ENCODE measurements at regions not wholly inside any gene's neighbourhood (a gene's known extent, or its start where the extent isn't known, plus 50 kb on each side); places are given as distances from the start of the nearest gene placed in this dataset.
"Not testable (repeated sequence)": the region's sequence is repeated elsewhere in the genome, so short reads cannot be mapped to it uniquely, and the experiment has no call there.

DNA sequence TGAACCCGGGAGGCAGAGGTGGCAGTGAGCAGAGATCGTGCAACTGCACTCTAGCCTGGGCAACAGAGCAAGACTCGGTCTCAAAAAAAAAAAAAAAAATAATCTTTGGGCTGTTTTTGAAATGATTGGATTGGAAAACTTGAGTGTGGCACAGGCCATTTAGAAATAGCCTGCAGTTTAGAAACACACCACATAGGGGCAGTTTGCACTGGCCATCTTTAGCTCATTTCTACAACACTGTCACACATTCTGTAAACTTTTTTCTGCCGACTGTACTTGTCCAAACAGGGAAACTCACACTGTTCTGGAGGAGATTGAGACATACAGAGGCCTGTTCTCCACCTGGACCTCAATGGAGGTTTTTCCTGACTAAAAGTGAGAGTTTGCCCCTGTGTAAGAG lies 546.3 kb downstream of the RPIA start:
- in situ Hi-C loops (cut with HindIII; ENCODE audit: low pct_ligation_motif_present, low sequenced_read_pairs); H3K27ac ChIP-seq; H3K4me3 ChIP-seq (ENCODE audit: low read depth, low read length); H3K36me3 ChIP-seq (replicated peaks); H3K27me3 ChIP-seq (replicated peaks); DNase-seq: not testable (repeated sequence)

DNA sequence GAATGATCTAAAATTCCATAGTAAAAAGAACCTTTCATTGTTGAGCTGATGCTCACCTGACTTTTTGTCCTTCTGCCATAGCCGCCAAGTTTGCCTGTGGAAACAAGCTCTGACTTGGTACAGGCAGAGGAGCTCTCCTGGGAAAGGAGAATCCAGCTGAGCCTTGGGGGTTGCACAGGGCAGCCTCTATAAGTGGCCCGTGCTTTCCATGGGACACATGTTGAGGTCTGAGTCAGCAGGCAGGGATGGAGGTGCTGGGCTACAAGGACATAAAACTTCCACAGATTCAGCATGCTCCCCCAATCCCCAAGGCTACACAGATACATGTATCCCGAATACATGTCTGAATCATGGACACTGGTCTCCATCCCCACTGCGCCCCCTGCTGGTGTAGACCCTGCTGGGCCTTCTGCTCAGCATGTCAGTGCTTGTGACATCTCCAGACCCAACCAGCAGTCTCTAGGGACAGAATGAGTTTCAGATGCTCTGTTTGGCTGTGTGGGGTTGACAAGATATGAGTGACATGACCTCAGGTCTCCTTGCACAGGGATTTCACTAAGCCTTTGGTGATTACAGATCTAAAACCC lies 551.7 kb downstream of the RPIA start:
- DNase-seq; H3K27ac ChIP-seq; in situ Hi-C loops (cut with HindIII; ENCODE audit: low pct_ligation_motif_present, low sequenced_read_pairs): not testable (repeated sequence)

DNA sequence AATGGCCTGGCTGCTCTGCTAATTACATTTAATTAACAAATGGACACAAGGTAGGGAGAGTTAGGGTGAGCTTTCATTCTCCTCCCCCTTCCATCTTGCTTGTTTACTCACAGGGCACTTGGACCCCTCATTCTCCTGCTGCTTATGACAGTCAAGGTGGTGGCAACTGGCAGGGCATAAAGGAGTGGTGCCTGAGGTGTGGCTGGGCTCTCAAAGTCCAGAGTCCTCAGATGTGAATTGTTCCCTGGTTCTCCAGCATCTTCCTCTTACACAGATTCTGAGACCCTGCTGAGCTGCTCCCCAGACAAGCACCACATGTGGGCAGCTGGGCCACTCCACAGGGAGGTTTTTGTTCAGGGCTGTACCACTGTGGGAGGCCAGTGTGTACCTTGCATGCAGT lies 552.9 kb downstream of the RPIA start:
- H3K36me3 ChIP-seq (replicated peaks); in situ Hi-C loops (cut with HindIII; ENCODE audit: low pct_ligation_motif_present, low sequenced_read_pairs); H3K27ac ChIP-seq; H3K27me3 ChIP-seq (replicated peaks); H3K4me3 ChIP-seq (ENCODE audit: low read depth, low read length); DNase-seq: not testable (repeated sequence)

More for the DNA sequence above, 551.7 kb downstream of the RPIA start:
- not testable (repeated sequence) for H3K4me3 ChIP-seq (ENCODE audit: low read depth, low read length); H3K27me3 ChIP-seq (replicated peaks); H3K36me3 ChIP-seq (replicated peaks)

DNA sequence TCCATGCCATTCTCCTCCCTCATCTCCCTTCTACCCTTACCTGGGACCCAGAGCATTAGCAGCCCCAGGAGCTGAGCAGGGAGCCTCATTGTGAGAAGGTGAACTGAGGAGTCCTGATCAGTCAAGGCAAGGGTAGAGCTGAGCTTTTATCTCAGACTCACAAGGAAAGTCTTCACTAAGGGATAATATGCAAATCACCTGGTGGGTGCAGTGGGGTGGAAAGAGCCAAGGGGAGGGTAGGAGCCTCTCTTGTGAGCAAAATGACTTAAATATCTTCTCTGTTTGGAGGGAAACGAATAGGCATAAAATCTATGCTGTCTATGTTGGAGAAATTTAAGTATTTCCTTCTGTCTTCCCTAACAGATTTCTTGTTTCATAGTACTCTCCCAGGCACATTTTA lies 554.0 kb downstream of the RPIA start:
- DNase-seq; H3K36me3 ChIP-seq (replicated peaks); in situ Hi-C loops (cut with HindIII; ENCODE audit: low pct_ligation_motif_present, low sequenced_read_pairs); H3K4me3 ChIP-seq (ENCODE audit: low read depth, low read length); H3K27me3 ChIP-seq (replicated peaks); H3K27ac ChIP-seq: not testable (repeated sequence)

DNA sequence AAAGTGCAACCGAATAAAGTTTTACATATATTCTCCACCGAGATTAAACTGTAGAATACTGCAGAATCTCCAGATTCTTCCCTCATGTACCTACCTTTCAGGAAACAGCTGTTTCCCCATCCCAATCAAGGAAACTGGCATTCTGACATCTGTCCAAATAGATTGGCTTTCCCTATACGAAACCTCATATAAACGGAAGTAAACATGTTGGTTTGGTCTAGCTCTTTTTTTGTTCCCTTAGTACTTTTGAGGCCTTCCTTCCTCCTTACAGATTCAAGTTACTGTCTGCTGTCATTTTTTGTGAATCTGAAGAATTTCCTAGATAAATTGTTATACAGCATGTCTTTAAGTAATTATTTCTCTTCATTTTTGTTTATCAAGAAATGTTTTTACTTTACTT lies 554.6 kb downstream of the RPIA start:
- H3K4me3 ChIP-seq (ENCODE audit: low read depth, low read length); H3K27me3 ChIP-seq (replicated peaks); H3K36me3 ChIP-seq (replicated peaks); in situ Hi-C loops (cut with HindIII; ENCODE audit: low pct_ligation_motif_present, low sequenced_read_pairs); DNase-seq; H3K27ac ChIP-seq: not testable (repeated sequence)

DNA sequence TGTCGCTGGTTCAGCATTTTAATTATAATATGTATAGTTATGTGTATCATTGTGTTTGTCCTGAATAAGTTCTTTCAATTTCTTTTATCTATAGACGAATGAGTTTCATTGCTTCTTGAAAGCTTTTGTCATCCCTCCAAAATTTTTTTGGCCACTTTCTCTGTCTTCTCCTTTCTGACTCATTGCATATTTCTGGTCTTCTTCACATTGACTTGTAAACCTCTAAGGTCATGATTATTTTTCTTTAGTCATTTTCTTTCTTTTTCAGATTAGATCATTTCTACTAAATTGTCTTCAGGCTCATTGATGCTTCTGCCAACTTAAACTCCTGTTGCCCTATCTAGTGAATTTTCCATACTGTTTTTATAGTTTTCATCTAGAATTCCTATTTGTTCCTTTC lies 555.1 kb downstream of the RPIA start:
- in situ Hi-C loops (cut with HindIII; ENCODE audit: low pct_ligation_motif_present, low sequenced_read_pairs); H3K27ac ChIP-seq; H3K36me3 ChIP-seq (replicated peaks); DNase-seq; H3K27me3 ChIP-seq (replicated peaks); H3K4me3 ChIP-seq (ENCODE audit: low read depth, low read length): not testable (repeated sequence)

DNA sequence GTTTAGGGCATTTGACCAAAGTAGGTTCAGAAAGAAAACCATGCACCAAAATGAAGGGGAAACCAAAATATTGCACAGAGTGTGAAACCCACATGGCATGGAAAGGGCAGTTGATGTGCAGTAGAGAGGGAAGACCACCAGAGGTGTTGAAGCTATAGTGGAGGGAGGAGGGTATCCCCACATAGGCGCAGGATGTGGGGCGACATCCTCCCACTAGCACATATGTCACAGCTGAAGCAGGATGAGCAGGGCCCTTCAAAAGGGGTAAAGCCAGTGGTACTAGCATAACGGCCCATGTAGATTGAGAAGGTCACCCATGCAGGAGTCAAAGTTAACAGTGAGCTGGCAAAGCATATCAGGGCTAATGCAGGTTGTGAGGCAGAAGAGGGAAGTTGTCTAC lies 563.5 kb downstream of the RPIA start:
- H3K4me3 ChIP-seq (ENCODE audit: low read depth, low read length); H3K27ac ChIP-seq; in situ Hi-C loops (cut with HindIII; ENCODE audit: low pct_ligation_motif_present, low sequenced_read_pairs); DNase-seq; H3K27me3 ChIP-seq (replicated peaks); H3K36me3 ChIP-seq (replicated peaks): not testable (repeated sequence)

DNA sequence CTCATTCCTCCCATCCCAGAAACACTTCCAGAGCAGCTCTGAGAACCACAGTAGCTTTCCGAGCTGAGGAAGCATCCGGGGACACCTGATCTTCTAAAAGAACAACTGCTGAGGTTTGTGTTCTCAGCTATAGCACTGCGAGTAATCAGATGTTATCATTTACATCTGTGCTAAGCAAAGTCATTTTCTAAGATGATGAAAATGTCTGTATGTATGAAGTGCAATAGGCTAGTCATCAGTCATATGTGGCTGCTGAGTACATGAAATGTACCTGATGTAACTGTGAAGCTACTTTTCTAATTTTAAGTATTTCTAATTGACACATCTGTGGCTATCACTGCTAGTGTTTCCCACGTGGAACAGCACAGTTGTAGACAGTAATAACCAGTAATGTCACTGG lies 582.0 kb downstream of the RPIA start:
- H3K4me3 ChIP-seq (ENCODE audit: low read depth, low read length); H3K27me3 ChIP-seq (replicated peaks); in situ Hi-C loops (cut with HindIII; ENCODE audit: low pct_ligation_motif_present, low sequenced_read_pairs); H3K36me3 ChIP-seq (replicated peaks); DNase-seq; H3K27ac ChIP-seq: not testable (repeated sequence)

DNA sequence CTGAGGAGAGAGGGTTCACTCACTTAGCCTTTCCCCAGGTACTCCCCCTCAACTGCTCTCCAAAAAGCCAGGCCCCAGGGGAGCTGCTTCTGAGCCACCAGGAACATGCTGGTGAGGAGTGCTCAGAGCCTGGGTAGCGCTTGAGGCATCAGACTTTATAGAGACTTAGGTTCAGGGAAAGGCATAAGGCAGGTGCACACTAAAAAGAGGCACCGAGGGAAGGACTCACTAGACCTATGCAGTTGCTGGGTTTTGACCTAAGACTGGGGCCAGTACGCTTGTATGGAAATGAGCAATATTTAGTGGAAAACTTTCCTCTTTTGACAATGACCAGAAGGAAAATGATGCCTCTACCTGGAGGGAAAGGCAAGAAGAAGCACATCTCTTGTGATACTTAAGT lies 589.1 kb downstream of the RPIA start:
- H3K36me3 ChIP-seq (replicated peaks); H3K27ac ChIP-seq; H3K4me3 ChIP-seq (ENCODE audit: low read depth, low read length); H3K27me3 ChIP-seq (replicated peaks); DNase-seq; in situ Hi-C loops (cut with HindIII; ENCODE audit: low pct_ligation_motif_present, low sequenced_read_pairs): not testable (repeated sequence)

DNA sequence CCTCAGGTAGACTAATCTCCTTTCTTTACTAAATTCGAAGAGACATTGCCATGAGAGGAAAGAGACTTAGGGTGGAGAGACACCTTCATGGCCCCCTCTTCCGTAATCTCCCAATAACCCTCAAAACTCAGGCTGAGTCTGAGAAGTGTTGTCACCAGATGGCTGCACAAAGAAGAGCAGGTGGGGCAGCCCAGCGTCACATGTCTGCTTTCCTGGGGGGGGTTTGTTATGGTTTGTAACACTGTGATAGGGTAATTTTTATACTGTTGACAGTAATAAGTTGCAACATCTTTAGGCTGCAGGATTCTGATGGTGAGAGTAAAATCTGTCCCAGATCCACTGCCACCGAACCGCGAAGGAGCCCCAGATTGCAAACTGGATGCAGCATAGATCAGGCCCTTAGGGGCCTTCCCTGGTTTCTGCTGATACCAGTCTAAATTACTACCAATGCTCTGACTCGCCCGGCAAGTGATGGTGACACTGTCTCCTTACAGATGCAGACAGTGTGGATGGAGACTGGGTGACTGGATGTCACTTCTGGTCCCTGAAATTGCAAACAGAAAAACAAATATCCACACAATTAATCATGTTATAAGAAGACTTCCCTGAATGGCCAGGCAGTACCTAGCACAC lies 595.1 kb downstream of the RPIA start:
- H3K4me3 ChIP-seq (ENCODE audit: low read depth, low read length); in situ Hi-C loops (cut with HindIII; ENCODE audit: low pct_ligation_motif_present, low sequenced_read_pairs); H3K27me3 ChIP-seq (replicated peaks); DNase-seq; H3K36me3 ChIP-seq (replicated peaks); H3K27ac ChIP-seq: not testable (repeated sequence)

DNA sequence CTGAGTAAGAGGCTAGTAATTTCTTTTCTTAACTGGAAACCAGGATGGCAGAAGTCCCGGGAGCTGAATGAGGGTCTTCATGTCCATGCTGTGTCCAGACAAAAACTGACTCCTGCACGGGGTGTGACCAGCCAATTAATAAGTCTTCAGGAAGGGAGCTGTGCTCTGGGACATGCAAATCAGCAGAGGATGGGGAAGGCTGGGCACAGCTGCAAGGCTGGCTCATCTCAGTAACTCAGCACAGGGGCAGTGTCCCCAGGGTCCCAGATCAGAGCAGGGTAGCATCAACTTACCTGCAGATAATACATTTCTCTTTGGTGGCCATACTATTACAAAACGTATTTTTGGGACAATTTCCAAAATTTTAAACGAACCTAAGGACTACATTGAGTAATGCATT lies 595.6 kb downstream of the RPIA start:
- H3K27ac ChIP-seq; H3K4me3 ChIP-seq (ENCODE audit: low read depth, low read length); H3K27me3 ChIP-seq (replicated peaks); DNase-seq; H3K36me3 ChIP-seq (replicated peaks); in situ Hi-C loops (cut with HindIII; ENCODE audit: low pct_ligation_motif_present, low sequenced_read_pairs): not testable (repeated sequence)

DNA sequence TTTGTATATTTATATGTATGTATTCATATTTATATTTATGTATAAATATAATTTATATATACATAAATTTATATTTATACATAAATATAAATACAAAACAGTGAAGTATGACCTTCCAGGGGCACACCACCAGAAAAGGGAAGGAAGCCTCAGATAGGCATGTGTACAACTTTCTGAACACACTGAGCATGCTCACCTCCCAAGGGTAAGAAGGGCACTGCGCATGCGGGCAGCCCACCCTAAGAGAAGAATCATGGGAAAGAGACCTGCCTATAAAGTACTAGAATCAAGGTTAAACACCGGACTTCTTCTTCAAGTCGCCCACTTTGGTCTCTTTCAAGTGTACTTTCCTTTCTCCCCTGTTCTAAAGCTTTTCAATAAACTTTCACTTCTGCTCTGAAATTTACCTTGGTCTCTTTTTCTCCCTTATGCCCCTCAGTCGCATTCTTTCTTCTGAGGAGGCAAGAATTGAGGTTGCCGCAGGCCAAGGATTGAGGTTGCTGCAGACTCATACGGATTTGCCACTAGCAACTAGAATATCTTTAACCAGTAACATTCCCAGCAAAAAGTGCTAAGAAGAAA lies 600.3 kb downstream of the RPIA start:
- H3K27ac ChIP-seq; DNase-seq; H3K36me3 ChIP-seq (replicated peaks); in situ Hi-C loops (cut with HindIII; ENCODE audit: low pct_ligation_motif_present, low sequenced_read_pairs); H3K27me3 ChIP-seq (replicated peaks); H3K4me3 ChIP-seq (ENCODE audit: low read depth, low read length): not testable (repeated sequence)

DNA sequence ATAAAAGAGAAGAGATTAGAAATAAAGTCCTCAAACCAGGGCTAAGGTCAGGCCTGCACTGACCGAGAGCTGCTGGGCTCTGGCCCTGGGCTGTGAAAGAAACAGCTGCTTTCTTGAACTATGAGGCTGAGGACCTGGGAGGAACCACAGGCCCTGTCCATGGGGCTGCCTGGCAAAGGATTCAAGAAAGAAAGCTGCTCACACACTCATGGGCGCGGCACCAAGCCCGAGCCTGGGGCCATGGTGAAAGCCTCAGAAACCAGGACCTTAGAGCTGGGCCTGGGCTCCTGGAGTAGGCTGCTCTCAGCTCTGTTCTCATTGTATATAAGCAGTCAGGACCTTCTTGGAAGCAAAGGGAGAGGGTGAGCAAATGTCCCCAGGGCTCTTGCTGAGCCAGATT lies 601.9 kb downstream of the RPIA start:
- H3K27me3 ChIP-seq (replicated peaks); DNase-seq; H3K4me3 ChIP-seq (ENCODE audit: low read depth, low read length); H3K36me3 ChIP-seq (replicated peaks); in situ Hi-C loops (cut with HindIII; ENCODE audit: low pct_ligation_motif_present, low sequenced_read_pairs); H3K27ac ChIP-seq: not testable (repeated sequence)

DNA sequence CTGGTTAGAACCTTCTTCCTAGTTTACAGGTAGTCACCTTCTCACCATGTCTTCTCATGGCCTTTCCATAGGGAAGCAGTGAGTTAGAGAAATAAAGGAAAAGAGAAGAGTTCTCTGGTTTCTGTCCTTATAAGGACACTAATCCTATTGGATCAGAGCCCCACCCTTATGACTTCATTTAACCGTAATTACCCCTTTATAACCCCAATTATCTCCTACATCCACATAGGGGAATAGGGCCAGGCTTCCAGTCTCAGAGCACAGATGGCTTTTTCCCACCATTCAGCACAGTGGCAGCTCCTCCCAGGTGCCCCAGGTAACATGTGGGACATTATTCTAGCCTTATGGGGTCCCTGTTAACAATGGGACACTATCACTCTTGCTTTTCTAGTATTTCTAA lies 602.9 kb downstream of the RPIA start:
- H3K27me3 ChIP-seq (replicated peaks); H3K36me3 ChIP-seq (replicated peaks); H3K4me3 ChIP-seq (ENCODE audit: low read depth, low read length); DNase-seq; H3K27ac ChIP-seq; in situ Hi-C loops (cut with HindIII; ENCODE audit: low pct_ligation_motif_present, low sequenced_read_pairs): not testable (repeated sequence)

DNA sequence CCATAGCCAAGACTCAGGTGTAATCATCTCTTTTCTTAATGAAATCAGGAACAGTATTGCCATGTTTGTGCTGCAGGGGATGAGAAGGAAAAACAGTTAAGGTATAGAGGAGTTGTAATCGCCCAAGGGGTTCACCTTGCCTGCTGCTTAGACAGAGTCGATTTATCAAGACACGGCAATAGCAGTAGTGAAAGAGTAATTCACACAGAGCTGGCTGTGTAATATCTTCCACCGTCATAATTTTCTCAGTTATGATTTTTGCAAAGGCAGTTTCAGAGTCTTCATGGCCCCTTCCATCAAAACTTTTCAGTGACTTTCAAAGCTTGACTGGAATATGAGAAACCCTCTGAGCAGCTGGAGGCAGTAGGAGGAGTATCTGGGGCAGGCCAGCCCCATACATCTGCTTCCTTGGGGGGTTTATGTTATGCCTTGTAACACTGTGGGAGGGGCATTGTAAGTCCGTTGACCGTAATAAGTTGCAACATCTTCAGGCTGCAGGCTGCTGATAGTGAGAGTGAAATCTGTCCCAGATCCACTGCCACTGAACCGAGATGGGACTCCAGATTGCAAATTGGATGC lies 605.4 kb downstream of the RPIA start:
- H3K4me3 ChIP-seq (ENCODE audit: low read depth, low read length); H3K27ac ChIP-seq; DNase-seq; H3K27me3 ChIP-seq (replicated peaks); H3K36me3 ChIP-seq (replicated peaks); in situ Hi-C loops (cut with HindIII; ENCODE audit: low pct_ligation_motif_present, low sequenced_read_pairs): not testable (repeated sequence)

Data from brain microvascular endothelial cell (primary cell).